PC-3 (cell line): ENCODE measurements at regions not wholly inside any gene's neighbourhood (a gene's known extent, or its start where the extent isn't known, plus 50 kb on each side); places are given as distances from the start of the nearest gene placed in this dataset.

Source experiments
- ATAC-seq: fragments of 200-7000 bp; cut with Tn5 transposase; 2 replicates; pipeline ENCODE4 v1.9.1; 2020; ENCODE audit warnings: mild to moderate bottlenecking, moderate library complexity
- BruUV-seq: library from RNA; stranded (reverse); fragments of 400-500 nt; replicated peaks from 2 replicates; lab custom pipeline; 2021; lab: Mats Ljungman, UMichigan
- CTCF ChIA-PET: fragments of 300-600 bp; sonication (Branson Sonifier 250); formaldehyde crosslinking; loops from one replicate; lab custom pipeline; 2022; ENCODE audit warnings: antibody characterized with exemption; lab: Charles Lee
- POLR2A ChIA-PET: fragments of 300-600 bp; sonication (Branson Sonifier 250); formaldehyde crosslinking; loops from one replicate; lab custom pipeline; 2022; ENCODE audit warnings: antibody characterized with exemption; ENCODE audit not compliant: unreplicated experiment; lab: Charles Lee
- DNase-seq: peaks from one replicate; pipeline ENCODE4 v3.0.0-alpha.2; 2015
- H2AFZ ChIP-seq: fragments of 300-600 bp; sonication (generic); 2 replicates; pipeline ENCODE4 v1.6.0; 2016; ENCODE audit warnings: antibody characterized with exemption, low read length
- H3F3A ChIP-seq: fragments of 300-600 bp; sonication (generic); one replicate; pipeline ENCODE4 v1.6.0; 2017; ENCODE audit warnings: antibody characterized with exemption, low read length, control low read depth, mild to moderate bottlenecking; ENCODE audit not compliant: unreplicated experiment
- H3K27ac ChIP-seq: fragments of 300-600 bp; sonication (generic); 2 replicates; pipeline ENCODE4 v1.5.1; 2016; ENCODE audit warnings: mild to moderate bottlenecking, low read length
- H3K27me3 ChIP-seq: fragments of 300-600 bp; sonication (generic); 2 replicates; pipeline ENCODE4 v1.6.1; 2016; ENCODE audit warnings: low read length, mixed read lengths
- H3K36me3 ChIP-seq: fragments of 300-600 bp; sonication (generic); 2 replicates; pipeline ENCODE4 v1.6.1; 2016; ENCODE audit warnings: low read depth, mixed run types, low read length, mixed read lengths
- H3K4me1 ChIP-seq: fragments of 300-600 bp; sonication (generic); 2 replicates; pipeline ENCODE4 v1.5.1; 2016; ENCODE audit warnings: low read length; ENCODE audit not compliant: insufficient read depth
- H3K4me2 ChIP-seq: fragments of 300-600 bp; sonication (generic); 2 replicates; pipeline ENCODE4 v1.6.0; 2016; ENCODE audit warnings: low read length
- H3K4me3 ChIP-seq: fragments of 300-600 bp; sonication (generic); 2 replicates; pipeline ENCODE4 v1.5.1; 2016; ENCODE audit warnings: mild to moderate bottlenecking, low read length, mixed read lengths
- H3K79me2 ChIP-seq: fragments of 300-600 bp; sonication (generic); 2 replicates; pipeline ENCODE4 v1.6.1; 2017; ENCODE audit warnings: low read length, mixed read lengths
- H3K9ac ChIP-seq: fragments of 300-600 bp; sonication (generic); 2 replicates; pipeline ENCODE4 v1.6.0; 2016; ENCODE audit warnings: mild to moderate bottlenecking, low read length
- H3K9me2 ChIP-seq: fragments of 300-600 bp; sonication (generic); replicated peaks from 2 replicates; pipeline ENCODE4 v1.6.1; 2016; ENCODE audit warnings: mixed run types, low read length, mixed read lengths
- H3K9me3 ChIP-seq: fragments of 300-600 bp; sonication (generic); 2 replicates; pipeline ENCODE4 v1.6.1; 2016; ENCODE audit warnings: low read length, mixed read lengths
- H4K20me1 ChIP-seq: fragments of 300-600 bp; sonication (generic); 2 replicates; pipeline ENCODE4 v1.6.1; 2016; ENCODE audit warnings: low read length, mixed read lengths
- CTCF ChIP-seq: fragments of 300-600 bp; sonication (generic); conservative IDR thresholded peaks from 2 replicates; pipeline ENCODE4 v1.5.1; 2017; ENCODE audit warnings: antibody characterized with exemption, low read depth, mild to moderate bottlenecking, low read length
- EZH2 ChIP-seq: fragments of 300-600 bp; sonication (generic); IDR thresholded peaks from one replicate; pipeline ENCODE4 v1.6.1; 2017; ENCODE audit warnings: antibody characterized with exemption, mild to moderate bottlenecking, low read length; ENCODE audit not compliant: unreplicated experiment
- EZH2phosphoT487 ChIP-seq: fragments of 300-600 bp; sonication (generic); IDR thresholded peaks from 2 replicates; pipeline ENCODE4 v1.6.1; 2018; ENCODE audit warnings: mild to moderate bottlenecking, antibody characterized with exemption, low read length, borderline replicate concordance
- intact Hi-C: fragments of 100-400 bp; cut with micrococcal nuclease; formaldehyde crosslinking; loops from 2 replicates; pipeline ENCODE4 v1.9.0; 2023

- H3K9ac ChIP-seq: no peak overlapping the region
- no peak overlapping the region for H3K27ac ChIP-seq
- DNase-seq (no peak), ATAC-seq (no peak)
- TF ChIP-seq EZH2: no peak
- no peak for TF ChIP-seq EZH2phosphoT487
- no peak for TF ChIP-seq CTCF
- H3K4me1 ChIP-seq: no peaks in the 10 kb centered on the region
- no peaks in the 10 kb centered on the region for H3K9me3 ChIP-seq
- POLR2A ChIA-PET: no interaction called here
- no peaks in the 10 kb centered on the region for H3K27me3 ChIP-seq
- BruUV-seq: no TSS peak
- H2AFZ ChIP-seq: no peak overlapping the region
- H3K36me3 ChIP-seq: no peaks in the 10 kb centered on the region
- no peak overlapping the region for H3K4me3 ChIP-seq
- no peaks in the 10 kb centered on the region for H3K79me2 ChIP-seq
- intact Hi-C loops: no loop called here
- no peaks in the 10 kb centered on the region for H3F3A ChIP-seq
- H3K4me2 ChIP-seq: no peak overlapping the region
- H4K20me1 ChIP-seq: no peaks in the 10 kb centered on the region
- H3K9me2 ChIP-seq: no peaks in the 10 kb centered on the region
- CTCF ChIA-PET: no interaction called here
These were observed 300.8 kb downstream of the OSTF1 start for GRCh38 chr9:75389101-75389500.

- ChIA-PET POLR2A (no interaction called here), CTCF (no interaction called here)
- intact Hi-C loops: no loop called here
- no peak for TF ChIP-seq EZH2
- no peak for TF ChIP-seq EZH2phosphoT487
- TF ChIP-seq CTCF: no peak
- Histone ChIP-seq H3K9me3 (no peaks in the 10 kb centered on the region), H3K4me2 (no peak overlapping the region), H3K9me2 (no peaks in the 10 kb centered on the region), H3K79me2 (no peaks in the 10 kb centered on the region), H2AFZ (no peak overlapping the region), H3K27ac (no peak overlapping the region), H3K36me3 (no peaks in the 10 kb centered on the region), H3K4me1 (no peaks in the 10 kb centered on the region), H3K9ac (no peak overlapping the region), H3F3A (no peaks in the 10 kb centered on the region), H3K4me3 (no peak overlapping the region), H3K27me3 (no peaks in the 10 kb centered on the region), H4K20me1 (no peaks in the 10 kb centered on the region)
- no TSS peak for BruUV-seq
- DNase-seq (no peak), ATAC-seq (no peak)
These were observed 302.6 kb downstream of the OSTF1 start for GRCh38 chr9:75390951-75391350.

- TF ChIP-seq EZH2phosphoT487: no peak
- no peak for TF ChIP-seq EZH2
- TF ChIP-seq CTCF: no peak
- H3K4me2 ChIP-seq: no peak overlapping the region
- intact Hi-C loops: no loop called here
- H2AFZ ChIP-seq: no peak overlapping the region
- DNase-seq (no peak), ATAC-seq (no peak)
- ChIA-PET CTCF (no interaction called here), POLR2A (no interaction called here)
- no TSS peak for BruUV-seq
- no peaks in the 10 kb centered on the region for H3K27me3 ChIP-seq
- H3K4me3 ChIP-seq: no peak overlapping the region
- no peaks in the 10 kb centered on the region for H3K9me3 ChIP-seq
- H3K27ac ChIP-seq: no peak overlapping the region
- no peak overlapping the region for H3K9ac ChIP-seq
- H4K20me1 ChIP-seq: no peaks in the 10 kb centered on the region
- H3K4me1 ChIP-seq: no peaks in the 10 kb centered on the region
- H3K36me3 ChIP-seq: no peaks in the 10 kb centered on the region
- no peaks in the 10 kb centered on the region for H3K9me2 ChIP-seq
- no peaks in the 10 kb centered on the region for H3F3A ChIP-seq
- H3K79me2 ChIP-seq: no peaks in the 10 kb centered on the region
These were observed 303.2 kb downstream of the OSTF1 start for GRCh38 chr9:75391497-75391896.
